NCI-H82 (cell line): ENCODE measurements at regions not wholly inside any gene's neighbourhood (a gene's known extent, or its start where the extent isn't known, plus 50 kb on each side); places are given as distances from the start of the nearest gene placed in this dataset.

Experiments used
- DNase-seq: peaks from one replicate; lab custom pipeline; 2025; lab: John Stamatoyannopoulos, UW

DNA sequence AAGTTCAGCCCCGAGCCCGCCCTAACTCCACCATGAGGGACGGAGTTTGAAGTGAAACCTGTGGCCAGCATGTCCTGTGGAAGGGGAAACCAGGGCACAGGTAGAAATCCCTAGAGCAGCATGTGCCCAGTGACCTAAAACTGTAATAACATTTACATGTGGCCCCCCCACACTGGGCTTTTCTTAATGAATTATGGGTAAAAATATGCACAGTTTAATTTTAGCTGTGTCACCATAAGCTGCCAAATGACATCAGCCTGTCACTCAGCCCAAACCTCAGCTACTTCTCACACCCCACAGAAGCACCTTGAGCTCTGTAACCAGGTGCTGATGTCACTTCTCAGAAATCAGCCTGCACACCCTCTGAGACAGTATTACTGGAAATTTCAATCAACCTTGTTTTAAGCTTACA lies 50.0 kb upstream of the SLC19A1 start:
- DNase-seq, result no peak

DNA sequence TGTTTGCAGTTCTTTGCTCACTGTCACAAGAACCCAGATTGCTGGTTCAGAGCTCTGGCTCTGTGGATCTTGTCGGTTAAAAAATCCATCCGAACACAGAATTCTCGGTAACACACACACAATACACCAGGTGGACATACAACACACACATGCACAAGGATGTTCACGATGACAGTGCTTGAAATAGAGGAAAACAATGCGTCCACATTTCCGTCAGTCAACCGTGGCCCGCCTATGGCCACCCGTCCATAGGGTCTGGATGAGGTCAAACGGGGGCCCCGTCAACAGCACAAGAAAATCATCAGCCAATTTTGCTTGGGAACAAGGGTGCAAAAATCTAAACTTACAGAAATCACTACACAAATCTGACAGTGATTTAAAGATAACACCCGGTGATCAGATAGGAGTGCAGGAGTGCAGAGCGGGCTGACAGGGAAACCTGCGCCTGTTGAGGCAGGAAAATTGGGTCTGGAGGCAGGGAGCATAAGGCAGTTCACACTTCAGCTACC lies 50.4 kb upstream of the SLC19A1 start:
- no peak for DNase-seq

DNA sequence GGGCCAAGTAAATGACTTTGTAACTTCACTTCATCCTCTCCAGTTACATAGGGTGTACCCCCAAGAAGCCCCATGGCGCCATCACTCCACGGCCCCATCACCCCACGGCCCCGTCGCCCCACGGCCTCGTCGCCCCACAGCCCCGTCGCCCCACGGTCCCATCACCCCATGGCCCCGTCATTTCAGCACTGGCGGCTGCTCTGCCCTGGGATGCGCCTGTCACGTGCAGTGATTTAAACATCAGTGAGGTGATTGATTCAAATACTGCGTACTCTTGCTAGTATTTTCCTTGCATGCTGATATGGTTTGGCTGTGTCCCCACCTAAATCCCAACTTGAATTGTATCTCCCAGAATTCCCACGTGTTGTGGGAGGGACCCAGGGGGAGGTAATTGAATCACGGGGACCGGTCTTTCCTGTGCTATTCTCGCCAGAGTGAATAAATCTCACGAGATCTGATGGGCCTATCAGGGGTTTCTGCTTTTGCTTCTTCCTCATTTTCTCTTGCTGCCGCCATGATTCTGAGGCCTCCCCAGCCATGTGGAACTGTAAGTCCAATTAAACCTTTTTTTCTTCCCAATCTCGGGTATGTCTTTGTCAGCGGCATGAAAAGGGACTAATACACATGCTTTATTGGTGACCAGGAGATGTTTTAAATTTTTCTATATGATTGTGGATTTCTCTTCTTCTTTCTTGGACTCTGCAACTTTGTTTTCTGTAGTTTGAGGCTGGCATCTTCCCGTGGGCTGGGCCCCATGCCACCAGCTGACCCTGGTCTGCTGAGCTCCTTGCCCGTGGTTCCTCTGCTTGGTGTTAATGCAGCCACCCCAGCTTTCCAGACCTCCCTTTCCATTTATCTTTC lies 50.1 kb upstream of the PCBP3 start:
- peak; percentile 52 for DNase-seq
